ENCODE measurements at regions not wholly inside any gene's neighbourhood (a gene's known extent, or its start where the extent isn't known, plus 50 kb on each side); places are given as distances from the start of the nearest gene placed in this dataset.

DNA sequence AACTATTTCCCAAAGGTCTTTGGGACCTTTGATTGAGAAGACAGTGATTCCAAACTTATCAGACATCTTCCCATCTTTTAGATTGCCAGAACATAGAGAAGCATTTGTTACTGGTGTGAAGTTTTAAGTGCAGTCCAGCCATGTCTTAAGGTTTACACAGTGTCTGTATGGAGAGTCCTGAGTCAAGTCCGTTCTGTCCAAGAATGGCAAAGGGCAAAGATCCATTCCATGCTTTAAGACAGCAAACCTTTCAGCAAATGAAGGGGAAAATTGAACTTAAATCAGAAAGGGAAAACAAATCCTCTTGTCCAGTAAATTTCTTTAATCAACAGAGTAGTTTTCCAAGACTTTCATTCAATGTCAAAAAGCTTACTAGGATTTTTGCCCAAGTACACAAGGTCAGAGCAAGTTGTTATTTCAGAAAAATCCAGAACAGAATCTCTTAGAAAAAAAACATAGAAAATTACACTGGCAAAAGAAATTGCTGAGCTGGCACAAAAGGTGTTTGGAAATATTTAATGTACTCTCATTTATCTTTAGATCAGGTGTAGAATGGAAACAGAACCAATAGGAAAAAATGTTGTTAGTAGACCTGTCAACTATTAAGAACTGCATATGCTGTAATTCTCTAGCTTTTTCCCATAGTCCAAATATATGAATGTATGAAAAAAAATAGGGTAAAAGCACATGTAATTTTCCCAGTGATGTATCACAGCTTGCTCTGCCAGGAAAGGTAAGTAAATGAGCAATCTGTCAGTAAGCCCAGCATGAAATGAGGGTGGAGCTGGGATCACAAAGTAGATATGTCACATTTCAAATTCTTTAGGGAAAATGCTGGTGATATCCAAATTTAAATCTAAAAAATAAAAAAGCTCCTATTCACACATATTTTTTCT lies 1099.9 kb downstream of the TUSC7 start:
- intact Hi-C loops (cut with DNase I): no loop called here
- H3K4me1 ChIP-seq: no peaks in the 10 kb centered on the region
- H3K27ac ChIP-seq: no peak overlapping the region
- ATAC-seq (no peak), DNase-seq (no peak)
- TF ChIP-seq, protein P1, sequence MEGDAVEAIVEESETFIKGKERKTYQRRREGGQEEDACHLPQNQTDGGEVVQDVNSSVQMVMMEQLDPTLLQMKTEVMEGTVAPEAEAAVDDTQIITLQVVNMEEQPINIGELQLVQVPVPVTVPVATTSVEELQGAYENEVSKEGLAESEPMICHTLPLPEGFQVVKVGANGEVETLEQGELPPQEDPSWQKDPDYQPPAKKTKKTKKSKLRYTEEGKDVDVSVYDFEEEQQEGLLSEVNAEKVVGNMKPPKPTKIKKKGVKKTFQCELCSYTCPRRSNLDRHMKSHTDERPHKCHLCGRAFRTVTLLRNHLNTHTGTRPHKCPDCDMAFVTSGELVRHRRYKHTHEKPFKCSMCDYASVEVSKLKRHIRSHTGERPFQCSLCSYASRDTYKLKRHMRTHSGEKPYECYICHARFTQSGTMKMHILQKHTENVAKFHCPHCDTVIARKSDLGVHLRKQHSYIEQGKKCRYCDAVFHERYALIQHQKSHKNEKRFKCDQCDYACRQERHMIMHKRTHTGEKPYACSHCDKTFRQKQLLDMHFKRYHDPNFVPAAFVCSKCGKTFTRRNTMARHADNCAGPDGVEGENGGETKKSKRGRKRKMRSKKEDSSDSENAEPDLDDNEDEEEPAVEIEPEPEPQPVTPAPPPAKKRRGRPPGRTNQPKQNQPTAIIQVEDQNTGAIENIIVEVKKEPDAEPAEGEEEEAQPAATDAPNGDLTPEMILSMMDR (IDR thresholded peaks at IDR 0.05): no peak
- no peak overlapping the region for H3K4me3 ChIP-seq
- no peaks in the 10 kb centered on the region for H3K36me3 ChIP-seq (ENCODE audit: insufficient read depth in 1 of 2, low read depth in 1 of 2)
- no peaks in the 10 kb centered on the region for H3K9me3 ChIP-seq
- WGBS, 3 donors: 74 to 84% (median 81%) methylated on average over 1 of the region's 1 CpG
- no peaks in the 10 kb centered on the region for H3K27me3 ChIP-seq (ENCODE audit: insufficient read depth in 3 of 3, low read length in 2 of 3)

GRCh38 chr3:117811786-117812185 lies 1102.2 kb downstream of the TUSC7 start:
- DNase-seq (no peak), ATAC-seq (no peak)
- H3K36me3 ChIP-seq (ENCODE audit: insufficient read depth in 1 of 2, low read depth in 1 of 2): no peaks in the 10 kb centered on the region
- intact Hi-C loops (cut with DNase I): no loop called here
- no peaks in the 10 kb centered on the region for H3K4me1 ChIP-seq
- no peaks in the 10 kb centered on the region for H3K27me3 ChIP-seq (ENCODE audit: insufficient read depth in 3 of 3, low read length in 2 of 3)
- H3K9me3 ChIP-seq: no peaks in the 10 kb centered on the region
- TF ChIP-seq, protein P1 (IDR thresholded peaks at IDR 0.05): no peak
- WGBS, 3 donors: 45 to 56% (median 50%) methylated on average over 2 of the region's 2 CpGs
- no peak overlapping the region for H3K4me3 ChIP-seq
- H3K27ac ChIP-seq: no peak overlapping the region

- 53 to 56% (median 56%) methylated on average over 2 of the region's 2 CpGs for WGBS, 3 donors
- H3K9me3 ChIP-seq: no peaks in the 10 kb centered on the region
- no peak overlapping the region for H3K27ac ChIP-seq
- DNase-seq (no peak), ATAC-seq (no peak)
- intact Hi-C loops (cut with DNase I): no loop called here
- H3K4me3 ChIP-seq: no peak overlapping the region
- H3K36me3 ChIP-seq (ENCODE audit: insufficient read depth in 1 of 2, low read depth in 1 of 2): no peaks in the 10 kb centered on the region
- TF ChIP-seq, protein P1 (IDR thresholded peaks at IDR 0.05): no peak
- H3K4me1 ChIP-seq: no peaks in the 10 kb centered on the region
- no peaks in the 10 kb centered on the region for H3K27me3 ChIP-seq (ENCODE audit: insufficient read depth in 3 of 3, low read length in 2 of 3)
Observed at GRCh38 chr3:117814975-117815374, 1105.4 kb downstream of the TUSC7 start.

DNA sequence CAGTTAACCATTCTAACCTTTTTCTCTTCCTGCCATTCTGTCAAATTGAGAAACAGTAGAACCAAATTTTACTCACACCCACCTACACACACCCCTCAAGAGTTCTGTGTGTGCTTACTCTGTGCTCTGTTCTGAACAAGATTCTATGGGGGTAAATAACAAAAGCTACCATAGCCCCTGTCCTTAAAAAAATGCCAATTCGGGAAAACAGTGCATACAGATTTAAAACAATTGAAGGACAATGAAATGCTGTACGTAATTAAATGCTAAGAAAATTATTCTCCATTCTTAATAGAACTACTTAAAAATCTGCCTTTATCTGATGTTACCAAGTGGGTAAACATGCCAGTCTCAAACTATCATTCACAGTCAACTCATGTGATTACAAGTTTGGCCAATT lies 1107.5 kb downstream of the TUSC7 start:
- TF ChIP-seq, protein P1 (IDR thresholded peaks at IDR 0.05): no peak
- Histone ChIP-seq H3K4me3 (no peak overlapping the region), H3K36me3 (ENCODE audit: insufficient read depth in 1 of 2, low read depth in 1 of 2) (no peaks in the 10 kb centered on the region), H3K27ac (no peak overlapping the region), H3K27me3 (ENCODE audit: insufficient read depth in 3 of 3, low read length in 2 of 3) (no peaks in the 10 kb centered on the region), H3K9me3 (no peaks in the 10 kb centered on the region), H3K4me1 (no peaks in the 10 kb centered on the region)
- 69 to 91% (median 88%) methylated on average over 2 of the region's 2 CpGs for WGBS, 3 donors
- intact Hi-C loops (cut with DNase I): no loop called here
- DNase-seq (no peak), ATAC-seq (no peak)
